H1 (cell line): ENCODE measurements at regions not wholly inside any gene's neighbourhood (a gene's known extent, or its start where the extent isn't known, plus 50 kb on each side); places are given as distances from the start of the nearest gene placed in this dataset.
A peak's percentile ranks its signal among the peaks of the same experiment; 100 is the strongest.

ENCODE experiments used
- CTCF ChIA-PET: fragments of 300-600 bp; sonication (Branson Sonifier 250); formaldehyde crosslinking; loops from one replicate; lab custom pipeline; 2021; ENCODE audit not compliant: partially characterized antibody; lab: Charles Lee
- POLR2A ChIA-PET: fragments of 300-600 bp; sonication (Branson Sonifier 250); formaldehyde crosslinking; loops from one replicate; lab custom pipeline; 2021; ENCODE audit warnings: inconsistent platforms; ENCODE audit not compliant: partially characterized antibody; lab: Charles Lee
- DNase-seq, 2 experiments: peaks; one replicate each; pipeline versions ENCODE4 v3.0.0 to v3.0.0-alpha.2; 2010 to 2022; ENCODE audit warnings: low spot score in 2 of 2, low read depth in 1 of 2, mixed read lengths in 1 of 2
- FAIRE-seq: peaks from 2 replicates; lab custom pipeline; 2011; peaks lifted over from hg19 to GRCh38; lab: Jason Lieb, UNC
- H2AFZ ChIP-seq: 2 replicates; pipeline ENCODE4 v1.8.1; 2012; ENCODE audit warnings: low read length, inconsistent platforms
- H2AK5ac ChIP-seq: 2 replicates; pipeline ENCODE4 v1.6.1; 2013; ENCODE audit warnings: low read depth, low read length
- H2BK120ac ChIP-seq: replicated peaks from 2 replicates; pipeline ENCODE3; 2013; ENCODE audit warnings: low read depth, low read length, inconsistent platforms
- H2BK12ac ChIP-seq: 2 replicates; pipeline ENCODE4 v1.6.1; 2013; ENCODE audit warnings: low read depth, low read length
- H2BK15ac ChIP-seq: 2 replicates; pipeline ENCODE4 v1.6.1; 2013; ENCODE audit warnings: low read length
- H2BK20ac ChIP-seq: 2 replicates; pipeline ENCODE4 v1.6.1; 2013; ENCODE audit warnings: low read length
- H2BK5ac ChIP-seq: 2 replicates; pipeline ENCODE4 v1.6.1; 2013; ENCODE audit warnings: low read depth, low read length
- H3K14ac ChIP-seq: 2 replicates; pipeline ENCODE4 v1.6.1; 2013; ENCODE audit warnings: inconsistent platforms; ENCODE audit not compliant: insufficient read length
- H3K18ac ChIP-seq: 2 replicates; pipeline ENCODE4 v1.6.1; 2013; ENCODE audit warnings: low read length; ENCODE audit errors: extremely low read depth
- H3K23ac ChIP-seq: 2 replicates; pipeline ENCODE4 v1.6.1; 2013; ENCODE audit warnings: inconsistent platforms; ENCODE audit not compliant: insufficient read length
- H3K23me2 ChIP-seq: 2 replicates; pipeline ENCODE4 v1.6.1; 2013; ENCODE audit warnings: low read depth, low read length
- H3K27ac ChIP-seq: 2 replicates; pipeline ENCODE4 v1.6.1; 2011; ENCODE audit warnings: low read depth, low read length, inconsistent platforms
- H3K27me3 ChIP-seq, 4 experiments: replicated peaks in 1 of 4; 1 replicate in 1 of 4; 2 replicates in 3 of 4; pipeline versions ENCODE4 v1.6.1 to v1.8.1; 2011 to 2013; ENCODE audit warnings: low read length in 3 of 4, mild to moderate bottlenecking in 3 of 4, inconsistent platforms in 2 of 4, mixed read lengths in 2 of 4, moderate library complexity in 1 of 4; ENCODE audit not compliant: control insufficient read depth in 3 of 4, insufficient read depth in 3 of 4; ENCODE audit errors: extremely low read depth in 1 of 4
- H3K36me3 ChIP-seq, 4 experiments: 2 replicates each; pipeline versions ENCODE4 v1.6.1 to v1.8.1; 2011 to 2013; ENCODE audit warnings: mild to moderate bottlenecking in 4 of 4, low read length in 3 of 4, moderate library complexity in 2 of 4, control low read depth in 1 of 4, inconsistent platforms in 1 of 4; ENCODE audit not compliant: insufficient read depth in 4 of 4, control insufficient read depth in 2 of 4
- H3K4ac ChIP-seq: replicated peaks from 2 replicates; pipeline ENCODE3; 2013; ENCODE audit warnings: low read length, low read depth, mixed read lengths, inconsistent platforms; ENCODE audit not compliant: insufficient read length
- H3K4me1 ChIP-seq, 4 experiments: replicated peaks in 1 of 4; 1 replicate in 1 of 4; 2 replicates in 3 of 4; pipeline versions ENCODE4 v1.6.1 to v1.8.1; 2011 to 2013; ENCODE audit warnings: low read length in 3 of 4, inconsistent platforms in 2 of 4, mixed read lengths in 1 of 4; ENCODE audit not compliant: insufficient read depth in 4 of 4, control insufficient read depth in 3 of 4
- H3K4me2 ChIP-seq, 2 experiments: 2 replicates each; pipeline versions ENCODE4 v1.6.1 to v1.8.1; 2011 to 2013; ENCODE audit warnings: low read depth in 2 of 2, low read length in 2 of 2, control low read depth in 1 of 2, inconsistent platforms in 1 of 2, mild to moderate bottlenecking in 1 of 2; ENCODE audit not compliant: insufficient read depth in 1 of 2
- H3K4me3 ChIP-seq, 4 experiments: fragments of 200-600, 300-600 bp in 1 of 4; sonication (generic), shearing (Covaris generic), sonication (Bioruptor Twin) in 1 of 4; 2 replicates each; pipeline versions ENCODE4 v1.5.1 to v1.8.1; 2011 to 2016; ENCODE audit warnings: low read length in 4 of 4, low read depth in 3 of 4, control low read depth in 2 of 4, inconsistent platforms in 2 of 4, mild to moderate bottlenecking in 2 of 4, mixed read lengths in 1 of 4, moderate library complexity in 1 of 4; ENCODE audit not compliant: insufficient read depth in 2 of 4; ENCODE audit errors: extremely low read depth in 1 of 4
- H3K56ac ChIP-seq: replicated peaks from 2 replicates; pipeline ENCODE3; 2013; ENCODE audit warnings: low read depth, mild to moderate bottlenecking, mixed read lengths, low read length, inconsistent platforms; ENCODE audit not compliant: insufficient read length
- H3K79me1 ChIP-seq: 2 replicates; pipeline ENCODE4 v1.6.1; 2013; ENCODE audit warnings: low read depth, low read length, control low read depth
- H3K79me2 ChIP-seq, 2 experiments: 2 replicates each; pipeline versions ENCODE4 v1.6.1 to v1.8.1; 2012 to 2013; ENCODE audit warnings: low read length in 2 of 2, mild to moderate bottlenecking in 2 of 2, inconsistent platforms in 1 of 2; ENCODE audit not compliant: insufficient read depth in 2 of 2, control insufficient read depth in 1 of 2
- H3K9ac ChIP-seq, 4 experiments: replicated peaks in 1 of 4; 1 replicate in 1 of 4; 2 replicates in 3 of 4; pipeline versions ENCODE4 v1.6.1 to v1.8.1; 2011 to 2013; ENCODE audit warnings: low read depth in 3 of 4, low read length in 3 of 4, control low read depth in 2 of 4, mild to moderate bottlenecking in 2 of 4, moderate library complexity in 2 of 4, inconsistent platforms in 1 of 4; ENCODE audit errors: extremely low read depth in 1 of 4
- H3K9me3 ChIP-seq, 2 experiments: 2 replicates each; pipeline versions ENCODE4 v1.6.1 to v1.8.1; 2012 to 2013; ENCODE audit warnings: mild to moderate bottlenecking in 2 of 2, moderate library complexity in 2 of 2, control low read depth in 1 of 2, inconsistent platforms in 1 of 2, low read depth in 1 of 2, low read length in 1 of 2, mixed read lengths in 1 of 2; ENCODE audit not compliant: insufficient read depth in 2 of 2
- H4K20me1 ChIP-seq, 2 experiments: replicated peaks in 1 of 2; 2 replicates each; pipeline versions ENCODE3 to v1.8.1; 2011 to 2013; ENCODE audit warnings: inconsistent platforms in 2 of 2, low read length in 2 of 2, mild to moderate bottlenecking in 1 of 2; ENCODE audit not compliant: insufficient read depth in 2 of 2, control insufficient read depth in 1 of 2
- H4K5ac ChIP-seq: 2 replicates; pipeline ENCODE4 v1.6.1; 2013; ENCODE audit warnings: low read length, low read depth, mixed read lengths, inconsistent platforms; ENCODE audit not compliant: insufficient read length
- H4K8ac ChIP-seq: 2 replicates; pipeline ENCODE4 v1.8.0; 2013; ENCODE audit warnings: mild to moderate bottlenecking, moderate library complexity, low read length, inconsistent platforms; ENCODE audit not compliant: insufficient read depth; ENCODE audit errors: extremely low read depth
- H4K91ac ChIP-seq: replicated peaks from 2 replicates; pipeline ENCODE3; 2013; ENCODE audit warnings: low read length, mixed read lengths, inconsistent platforms; ENCODE audit not compliant: insufficient read length
- WGBS, 2 experiments: shearing (Covaris generic) in 1 of 2; methylation state at CpG; one replicate each; pipeline versions ENCODE4 v1.1.6 to v1.1.7; 2013 to 2015; ENCODE audit warnings: low lambda C conversion rate in 2 of 2, mixed read lengths in 2 of 2, inconsistent platforms in 1 of 2, low coverage in 1 of 2, missing lambda C conversion rate in 1 of 2; ENCODE audit not compliant: insufficient replicate concordance in 2 of 2, insufficient coverage in 1 of 2, insufficient read length in 1 of 2; ENCODE audit errors: extremely low coverage in 1 of 2, missing lambda C conversion rate in 1 of 2; 5-methylcytosine and 5-hydroxymethylcytosine counted together

- Histone ChIP-seq H3K23me2 (no peaks in the 10 kb centered on the region), H3K4me3 (no peak overlapping the region), H3K4me2 (no peak overlapping the region), H3K4ac (no peak overlapping the region), H3K56ac (no peak overlapping the region), H4K8ac (no peak overlapping the region), H2BK120ac (no peak overlapping the region), H2BK20ac (no peak overlapping the region), H2BK5ac (no peak overlapping the region), H3K4me1 (peaks cover 0 to 7% (median 0%) of the 10 kb centered on the region in 4 experiments; a peak in 3 of 7 replicates), H4K5ac (no peak overlapping the region), H2AK5ac (no peak overlapping the region), H3K27me3 (no peaks in the 10 kb centered on the region), H3K18ac (no peak overlapping the region), H3K79me1 (no peaks in the 10 kb centered on the region), H2AFZ (no peak overlapping the region), H3K9me3 (peaks cover 0 to 3% of the 10 kb centered on the region in 2 experiments; a peak in 2 of 4 replicates), H4K20me1 (no peaks in the 10 kb centered on the region), H4K91ac (no peak overlapping the region), H2BK12ac (no peak overlapping the region), H3K27ac (no peak overlapping the region), H2BK15ac (no peak overlapping the region), H3K36me3 (0 out of 8 replicates have a peak, but pooled peaks cover 0 to 4% (median 0%) of the 10 kb centered on the region in 4 experiments), H3K23ac (no peak overlapping the region), H3K79me2 (no peaks in the 10 kb centered on the region), H3K9ac (no peak overlapping the region), H3K14ac (no peak overlapping the region)
- POLR2A ChIA-PET = no interaction called here
- CTCF ChIA-PET = interaction anchor here (0.9 kb wide), 1 partner anchor 38 kb away, joined by 3 read pairs; no protein-coding TSS in a partner anchor
- DNase-seq (no peak), FAIRE-seq (peak; percentile 55)
- 19% methylated on average over 1 of the region's 1 CpG; no CpG with 5 or more reads in 1 of the 2 experiments for WGBS, 2 experiments
Measured at GRCh38 chr4:130110770-130111169, 1014.8 kb downstream of the C4orf33 start.
